ENCODE measurements at regions not wholly inside any gene's neighbourhood (a gene's known extent, or its start where the extent isn't known, plus 50 kb on each side); places are given as distances from the start of the nearest gene placed in this dataset.
A peak's percentile ranks its signal among the peaks of the same experiment; 100 is the strongest.

- Histone ChIP-seq H3K4me1 (peaks cover 0 to 16% (median 0%) of the 10 kb centered on the region in 9 donors), H3K27me3 (no peaks in the 10 kb centered on the region), H3K27ac (peak overlapping the region in 3 of 10 donors; percentile 49 to 79 (median 60)), H3K9me3 (no peaks in the 10 kb centered on the region), H3K4me3 (no peak overlapping the region), H3K36me3 (no peaks in the 10 kb centered on the region)
- no peak for DNase-seq
- intact Hi-C loops (cut with DNase I) = no loop called here
- ATAC-seq = no peak
- 56 to 65% methylated on average over 3 of the region's 3 CpGs for WGBS, 2 donors
- no peak for TF ChIP-seq CTCF (IDR thresholded peaks at IDR 0.05)
Measured at GRCh38 chr3:159171333-159171732, 369.5 kb downstream of the MFSD1 start.

- Histone ChIP-seq H3K9me3 (no peaks in the 10 kb centered on the region), H3K36me3 (no peaks in the 10 kb centered on the region), H3K27ac (no peak overlapping the region), H3K27me3 (no peaks in the 10 kb centered on the region), H3K4me1 (peaks cover 0 to 16% (median 0%) of the 10 kb centered on the region in 9 donors), H3K4me3 (no peak overlapping the region)
- no peak for TF ChIP-seq CTCF (IDR thresholded peaks at IDR 0.05)
- 55 to 79% methylated on average over 2 of the region's 2 CpGs for WGBS, 2 donors
- ATAC-seq (no peak), DNase-seq (no peak)
- intact Hi-C loops (cut with DNase I) = no loop called here
Measured at GRCh38 chr3:159172473-159172872, 370.6 kb downstream of the MFSD1 start.

DNA sequence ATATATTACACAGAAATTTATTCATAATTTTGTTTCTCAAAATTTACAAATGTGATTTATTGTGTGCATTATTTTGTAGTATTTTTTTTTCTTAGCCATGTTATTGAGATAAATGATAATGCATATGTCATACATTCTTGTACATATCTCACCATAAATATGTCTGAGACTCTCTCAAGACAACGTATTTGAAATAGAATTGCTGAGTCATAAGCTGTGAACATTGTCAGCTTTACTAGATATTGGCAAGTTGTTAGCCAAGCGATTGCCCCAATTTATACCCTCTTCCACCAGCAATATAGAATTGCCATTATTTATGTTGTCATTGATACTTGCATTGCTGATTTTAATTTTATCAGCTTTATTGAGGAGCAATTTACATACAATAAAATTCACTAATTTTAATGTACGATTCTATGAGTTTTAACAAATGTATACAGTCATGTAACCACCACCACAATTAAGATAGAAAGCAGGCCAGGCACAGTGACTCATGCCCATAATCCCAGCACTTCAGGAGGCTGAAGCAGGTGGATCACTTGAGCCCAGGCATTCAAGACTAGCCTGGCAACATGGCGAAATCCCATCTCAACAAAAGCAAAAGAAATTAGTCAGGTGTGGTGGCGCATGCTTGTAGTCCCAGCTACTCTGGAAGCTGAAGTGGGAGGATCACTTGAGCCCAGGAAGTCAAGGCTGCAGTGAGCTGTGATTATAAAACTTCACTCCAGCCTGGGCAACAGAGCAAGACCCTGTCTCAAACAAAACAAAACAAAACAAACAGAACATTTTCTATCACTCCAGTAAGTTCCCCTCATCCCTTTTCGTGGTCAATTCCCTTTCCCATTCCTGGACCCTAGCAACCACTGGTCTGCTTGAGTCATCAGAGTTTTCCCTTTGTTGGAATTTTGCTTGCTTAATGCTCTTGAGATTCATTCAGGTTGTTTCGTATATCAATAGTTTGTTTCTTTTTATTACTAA lies 373.1 kb downstream of the MFSD1 start:
- Histone ChIP-seq H3K9me3 (no peaks in the 10 kb centered on the region), H3K27me3 (no peaks in the 10 kb centered on the region), H3K36me3 (no peaks in the 10 kb centered on the region), H3K27ac (no peak overlapping the region), H3K4me3 (no peak overlapping the region), H3K4me1 (peaks cover 0 to 12% (median 0%) of the 10 kb centered on the region in 9 donors)
- intact Hi-C loops (cut with DNase I) = no loop called here
- 63 to 67% methylated on average over 7 of the region's 7 CpGs for WGBS, 2 donors
- no peak for TF ChIP-seq CTCF (IDR thresholded peaks at IDR 0.05)
- no peak for ATAC-seq
- DNase-seq = no peak

DNA sequence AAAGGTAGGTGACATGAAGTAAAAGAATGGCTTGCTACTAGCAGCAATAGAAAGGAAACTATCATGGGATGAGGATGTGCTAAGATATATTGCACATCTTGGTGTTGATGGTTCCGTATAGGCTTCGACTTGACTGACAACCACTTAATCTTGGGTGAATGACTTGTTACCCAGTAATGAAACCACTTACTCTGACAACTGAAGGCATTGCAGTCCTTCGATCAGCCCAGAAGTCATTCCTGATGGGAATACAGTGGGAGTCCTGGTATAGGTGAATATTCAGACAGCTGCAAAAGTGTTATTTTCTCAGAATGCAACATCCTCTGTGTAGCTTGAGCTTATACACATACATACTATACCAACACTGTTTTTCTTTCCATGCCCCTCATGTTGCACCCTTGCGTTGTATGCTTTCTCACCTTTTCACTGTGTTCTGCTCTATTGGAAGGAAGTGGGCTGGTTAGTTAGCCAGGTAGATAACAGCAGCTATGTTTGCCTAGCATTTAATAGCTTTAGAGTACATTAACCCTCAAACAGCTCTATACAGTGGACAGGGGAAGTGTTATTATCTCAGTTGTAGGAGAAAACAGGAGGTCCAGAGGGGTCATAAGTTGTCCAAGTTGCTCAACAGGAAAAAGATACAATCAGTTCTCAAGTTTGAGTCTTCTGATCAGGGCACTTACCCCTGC lies 376.5 kb downstream of the MFSD1 start:
- no peak for TF ChIP-seq CTCF (IDR thresholded peaks at IDR 0.05)
- H3K27ac ChIP-seq = no peak overlapping the region

More for the DNA sequence above, 376.5 kb downstream of the MFSD1 start:
- no peak for DNase-seq
- 86 to 88% methylated on average over 4 of the region's 4 CpGs for WGBS, 2 donors
- H3K9me3 ChIP-seq = no peaks in the 10 kb centered on the region
- ATAC-seq = no peak
- intact Hi-C loops (cut with DNase I) = no loop called here
- H3K4me3 ChIP-seq = no peak overlapping the region
- no peaks in the 10 kb centered on the region for H3K4me1 ChIP-seq
- H3K27me3 ChIP-seq = no peaks in the 10 kb centered on the region
- H3K36me3 ChIP-seq = no peaks in the 10 kb centered on the region
